ENCODE measurements at regions not wholly inside any gene's neighbourhood (a gene's known extent, or its start where the extent isn't known, plus 50 kb on each side); places are given as distances from the start of the nearest gene placed in this dataset.

GRCh38 chr1:201589186-201589585, 50.3 kb downstream of the NAV1 start:
- FAIRE-seq (no peak), DNase-seq (ENCODE audit: insufficient read length, low spot score) (no peak)

DNA sequence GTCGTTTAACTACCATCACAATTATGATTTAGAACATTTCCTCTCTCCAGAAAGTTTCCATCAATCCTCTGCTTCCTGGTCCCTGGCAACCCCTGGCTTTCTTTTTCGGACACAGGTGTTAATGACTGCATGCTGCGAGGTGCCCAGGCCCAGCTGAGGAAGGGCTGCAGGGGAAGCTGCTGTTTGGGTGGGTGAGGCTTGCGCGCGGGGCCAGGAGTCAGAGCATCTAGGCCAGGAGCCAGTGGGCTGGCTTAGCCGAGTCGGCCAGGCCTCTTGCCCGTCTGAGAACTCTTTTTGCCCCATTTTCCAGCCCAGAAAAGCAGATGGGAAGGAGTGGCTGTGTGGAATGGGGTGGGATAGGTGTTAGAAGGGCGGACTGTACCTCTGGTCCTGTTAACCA, 51.5 kb downstream of the NAV1 start:
- DNase-seq (ENCODE audit: insufficient read length, low spot score) (no peak), FAIRE-seq (no peak)

DNA sequence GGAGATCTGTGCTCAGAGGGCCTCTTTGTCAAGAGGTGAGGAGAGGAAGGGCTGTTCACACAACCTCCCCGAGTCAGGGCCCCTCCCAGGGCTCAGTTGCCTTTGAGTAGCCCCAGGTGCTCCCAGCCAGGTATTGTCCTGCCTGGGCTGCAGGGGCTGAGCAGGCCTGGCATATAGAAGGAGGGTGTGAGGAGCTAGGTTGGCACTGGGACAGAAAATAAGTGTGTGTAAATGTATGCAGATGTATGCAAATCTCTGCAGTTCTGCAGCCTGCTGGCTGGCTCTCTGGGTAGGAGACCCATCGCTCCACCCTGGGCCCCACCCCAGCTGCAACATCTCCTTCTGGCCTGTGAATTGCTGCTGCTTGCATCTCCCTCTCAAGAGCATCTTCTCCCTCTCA, 52.4 kb downstream of the NAV1 start:
- FAIRE-seq = no peak
- no peak for DNase-seq (ENCODE audit: insufficient read length, low spot score)

DNA sequence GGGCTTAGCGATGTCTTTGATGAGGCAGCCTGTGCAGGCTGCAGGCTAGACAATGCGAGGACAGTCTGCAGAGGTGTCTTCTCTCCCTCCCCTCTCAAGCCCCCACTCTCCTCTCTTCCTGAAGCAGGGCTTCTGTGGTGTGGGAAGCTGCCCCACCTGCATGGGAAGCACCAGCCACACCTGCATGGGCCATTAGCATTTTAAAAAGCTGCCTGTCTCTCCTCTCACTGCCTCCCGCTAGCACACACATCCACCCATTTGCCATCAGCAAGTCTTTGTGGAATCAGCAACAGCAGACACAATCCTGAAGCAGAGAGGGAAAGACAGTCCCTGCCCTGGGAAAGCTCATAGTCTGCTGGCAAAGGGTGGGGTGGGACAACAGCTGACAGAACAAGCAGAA, 53.1 kb downstream of the NAV1 start:
- DNase-seq (ENCODE audit: insufficient read length, low spot score) (no peak), FAIRE-seq (no peak)

DNA sequence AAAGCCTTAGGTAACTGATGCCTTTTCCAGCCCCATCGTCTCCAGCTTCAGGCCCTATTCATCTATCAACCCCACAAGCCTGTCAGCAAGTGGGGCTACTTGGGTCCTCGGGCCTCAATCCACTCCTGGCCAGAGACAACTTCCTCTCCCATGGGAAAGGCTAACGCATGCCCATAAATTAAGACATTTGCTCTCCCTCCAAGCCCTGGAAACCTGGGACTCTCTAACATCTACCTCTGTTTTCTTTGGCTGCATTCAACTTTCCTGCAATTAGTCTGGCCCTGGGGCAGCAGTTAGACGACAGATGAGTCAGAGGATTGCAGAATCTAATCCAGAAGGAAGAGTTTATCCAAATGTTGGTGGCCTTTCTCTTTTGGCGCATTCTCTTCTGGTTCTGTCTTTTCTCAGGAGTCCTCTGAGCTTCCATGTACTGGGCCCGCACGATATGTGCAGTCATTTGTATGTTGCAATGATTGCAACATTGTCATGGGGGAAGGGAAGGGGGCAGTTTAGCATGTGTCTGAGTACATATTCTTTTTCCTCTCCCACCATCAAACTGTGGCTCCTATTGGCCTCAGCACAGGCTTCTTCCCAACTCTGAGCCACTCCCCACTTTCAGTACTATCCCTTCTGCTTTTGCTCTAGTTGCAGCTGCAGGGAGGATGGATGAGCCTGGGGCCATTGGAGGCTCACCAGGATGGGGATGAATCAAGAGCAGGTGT, 54.4 kb downstream of the NAV1 start:
- FAIRE-seq (no peak), DNase-seq (ENCODE audit: insufficient read length, low spot score) (no peak)

DNA sequence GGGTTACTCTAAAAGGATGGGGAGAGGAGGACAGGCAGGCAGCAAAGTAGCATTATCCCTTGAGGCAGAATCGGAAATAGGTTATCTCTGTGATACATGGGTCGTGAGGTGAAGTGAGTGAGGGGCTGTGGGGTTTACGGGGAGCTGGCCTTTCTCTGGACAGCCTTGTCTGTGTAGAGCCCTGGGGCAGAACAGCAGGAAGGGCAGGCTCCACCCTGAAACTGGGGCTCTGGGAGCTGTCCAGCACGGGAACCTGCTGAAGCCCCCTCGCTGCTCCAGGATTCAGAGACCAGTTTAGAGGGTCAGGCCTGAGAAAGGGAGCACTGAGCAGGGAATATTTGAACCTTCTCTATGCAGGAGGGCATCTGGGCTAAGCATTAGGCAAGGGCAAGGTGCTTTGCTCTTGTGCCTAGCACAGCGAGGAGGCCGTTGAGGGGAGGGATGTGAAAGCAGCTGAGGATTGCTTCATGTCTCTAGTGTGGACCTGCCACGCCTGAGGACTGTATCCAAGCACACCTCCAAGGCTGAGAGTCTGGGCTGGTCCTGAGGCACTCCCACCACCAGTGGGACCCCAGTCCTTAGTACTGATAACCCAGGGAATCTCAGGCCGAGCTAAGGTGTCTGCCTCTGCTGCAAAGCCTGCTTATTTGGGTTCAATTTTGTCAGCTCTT, 55.8 kb downstream of the NAV1 start:
- no peak for FAIRE-seq
- no peak for DNase-seq (ENCODE audit: insufficient read length, low spot score)

- DNase-seq (ENCODE audit: insufficient read length, low spot score) (no peak), FAIRE-seq (no peak)
Observed at GRCh38 chr1:201595381-201595780, 56.5 kb downstream of the NAV1 start.

- FAIRE-seq = no peak
- no peak for DNase-seq (ENCODE audit: insufficient read length, low spot score)
Observed at GRCh38 chr1:201596101-201596868, 57.4 kb downstream of the NAV1 start.

DNA sequence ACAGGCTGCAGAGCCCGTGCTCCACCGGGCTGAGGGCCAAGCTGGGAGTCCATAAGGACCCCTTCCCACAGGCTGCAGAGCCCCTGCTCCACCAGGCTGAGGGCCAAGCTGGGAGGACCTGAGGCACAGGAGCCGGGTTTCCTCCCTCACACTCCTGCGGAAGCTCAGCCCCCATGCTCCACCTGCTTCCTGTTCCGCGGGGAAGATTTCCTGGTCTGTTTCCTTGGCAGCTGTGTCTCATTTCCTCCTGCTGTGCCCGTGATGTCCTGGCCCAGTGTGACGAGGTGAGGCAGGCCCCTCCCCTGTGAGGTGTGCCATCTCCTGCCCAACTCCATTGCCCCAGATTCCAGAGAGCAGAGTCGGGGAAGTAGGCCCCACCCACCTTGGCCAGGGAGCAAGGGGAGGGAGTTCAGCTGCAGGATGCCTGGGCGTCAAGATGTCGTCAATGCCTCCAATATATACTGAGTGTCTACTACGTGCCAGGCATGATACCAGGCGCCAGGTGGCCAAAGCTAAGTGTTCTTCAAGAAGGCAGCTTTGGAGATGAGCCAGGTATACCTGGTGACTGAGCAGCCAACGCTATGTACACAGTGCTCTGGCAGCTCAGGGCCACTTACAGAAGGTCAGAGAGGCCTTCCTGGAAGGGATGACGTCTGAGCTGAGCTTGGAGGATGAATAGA, 58.8 kb downstream of the NAV1 start:
- no peak for FAIRE-seq
- DNase-seq (ENCODE audit: insufficient read length, low spot score) = no peak

GRCh38 chr1:201598396-201598795, 59.5 kb downstream of the NAV1 start:
- no peak for DNase-seq (ENCODE audit: insufficient read length, low spot score)
- no peak for FAIRE-seq

- FAIRE-seq = no peak
- DNase-seq (ENCODE audit: insufficient read length, low spot score) = no peak
Observed at GRCh38 chr1:201598973-201599372, 60.0 kb downstream of the NAV1 start.

DNA sequence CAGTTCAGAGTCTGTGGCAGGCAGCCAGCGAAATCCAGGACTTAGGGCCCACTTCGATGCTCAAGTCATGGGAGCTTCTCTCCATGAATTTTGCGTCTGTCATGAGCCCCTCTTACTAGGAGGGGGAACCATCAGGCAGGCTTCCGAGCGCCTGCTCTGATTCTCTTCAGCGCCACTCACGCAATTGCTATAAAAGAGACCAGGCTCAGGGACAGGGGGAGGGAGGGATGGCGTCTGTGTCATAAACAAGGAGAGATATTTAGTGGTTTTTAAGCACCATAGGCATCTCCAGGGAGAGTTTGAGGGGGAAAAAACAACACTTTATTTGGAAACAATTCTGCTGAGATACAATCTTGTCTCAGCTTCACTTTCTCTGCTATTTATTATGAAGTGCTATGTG, 60.6 kb downstream of the NAV1 start:
- FAIRE-seq (no peak), DNase-seq (ENCODE audit: insufficient read length, low spot score) (no peak)

DNA sequence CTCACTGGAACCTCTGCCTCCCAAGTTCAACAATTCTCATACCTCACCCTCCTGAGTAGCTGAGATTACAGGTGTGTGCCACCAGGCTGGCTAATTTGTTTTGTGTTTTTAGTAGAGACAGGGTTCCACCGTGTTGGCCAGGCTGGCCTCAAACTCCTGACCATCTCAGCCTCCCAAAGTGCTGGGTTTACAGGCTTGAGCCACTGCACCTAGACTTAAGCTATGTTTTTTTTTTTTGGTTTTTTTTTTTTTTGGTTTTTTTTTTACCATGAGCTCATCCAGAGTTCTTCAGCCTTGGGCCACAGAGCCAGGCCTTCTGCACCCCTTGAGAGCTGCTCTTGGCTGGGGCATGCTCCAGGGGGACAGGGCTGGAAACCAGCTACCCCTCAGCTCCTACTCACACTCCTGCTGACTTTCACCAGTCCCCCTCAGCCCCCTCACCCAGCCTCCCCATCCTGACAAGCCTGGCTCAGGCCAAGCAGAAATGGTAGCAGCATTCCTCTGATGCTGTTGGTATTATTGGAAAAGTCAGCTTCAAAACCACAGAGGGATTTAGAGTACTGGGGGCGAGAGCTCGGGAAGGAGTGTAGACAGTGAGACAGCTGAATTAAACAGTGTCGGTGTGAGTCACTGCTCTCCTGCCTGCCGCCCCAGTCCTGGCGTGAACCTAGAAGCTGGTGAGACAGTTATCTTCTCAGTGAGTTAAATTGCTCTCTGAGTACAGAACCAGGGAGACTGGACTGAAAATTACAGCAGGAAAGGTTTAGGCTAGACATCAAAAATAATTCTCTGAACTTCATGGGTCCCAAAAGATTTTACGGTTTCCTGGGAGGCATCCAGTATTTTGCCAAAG, 63.7 kb downstream of the NAV1 start:
- no peak for FAIRE-seq
- no peak for DNase-seq (ENCODE audit: insufficient read length, low spot score)

- FAIRE-seq (no peak), DNase-seq (ENCODE audit: insufficient read length, low spot score) (no peak)
Observed at GRCh38 chr1:201603613-201604232, 64.8 kb downstream of the NAV1 start.

- FAIRE-seq (no peak), DNase-seq (ENCODE audit: insufficient read length, low spot score) (no peak)
Observed at GRCh38 chr1:201605385-201606010, 66.6 kb downstream of the NAV1 start.

GRCh38 chr1:201606096-201606495, 67.2 kb downstream of the NAV1 start:
- no peak for FAIRE-seq
- no peak for DNase-seq (ENCODE audit: insufficient read length, low spot score)

DNA sequence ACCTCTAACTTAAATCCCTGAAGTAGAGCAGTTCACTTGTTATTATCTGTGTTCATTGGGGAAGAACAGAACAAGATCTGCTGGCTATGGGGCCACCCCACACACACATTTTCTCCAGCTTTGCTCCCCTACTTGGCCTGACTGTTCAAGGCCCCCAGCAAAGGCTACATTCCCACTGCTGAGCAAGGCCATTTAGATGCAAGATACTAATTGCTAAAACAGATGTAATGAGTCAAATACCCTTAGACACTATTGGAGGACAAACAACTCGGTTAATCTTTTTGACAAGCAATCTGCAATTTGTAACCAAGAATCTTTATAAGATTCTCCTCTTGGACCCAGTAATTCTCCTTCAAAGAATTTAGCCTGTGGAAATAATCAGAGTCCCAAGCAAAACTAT, 67.7 kb downstream of the NAV1 start:
- FAIRE-seq = no peak
- DNase-seq (ENCODE audit: insufficient read length, low spot score) = no peak

DNA sequence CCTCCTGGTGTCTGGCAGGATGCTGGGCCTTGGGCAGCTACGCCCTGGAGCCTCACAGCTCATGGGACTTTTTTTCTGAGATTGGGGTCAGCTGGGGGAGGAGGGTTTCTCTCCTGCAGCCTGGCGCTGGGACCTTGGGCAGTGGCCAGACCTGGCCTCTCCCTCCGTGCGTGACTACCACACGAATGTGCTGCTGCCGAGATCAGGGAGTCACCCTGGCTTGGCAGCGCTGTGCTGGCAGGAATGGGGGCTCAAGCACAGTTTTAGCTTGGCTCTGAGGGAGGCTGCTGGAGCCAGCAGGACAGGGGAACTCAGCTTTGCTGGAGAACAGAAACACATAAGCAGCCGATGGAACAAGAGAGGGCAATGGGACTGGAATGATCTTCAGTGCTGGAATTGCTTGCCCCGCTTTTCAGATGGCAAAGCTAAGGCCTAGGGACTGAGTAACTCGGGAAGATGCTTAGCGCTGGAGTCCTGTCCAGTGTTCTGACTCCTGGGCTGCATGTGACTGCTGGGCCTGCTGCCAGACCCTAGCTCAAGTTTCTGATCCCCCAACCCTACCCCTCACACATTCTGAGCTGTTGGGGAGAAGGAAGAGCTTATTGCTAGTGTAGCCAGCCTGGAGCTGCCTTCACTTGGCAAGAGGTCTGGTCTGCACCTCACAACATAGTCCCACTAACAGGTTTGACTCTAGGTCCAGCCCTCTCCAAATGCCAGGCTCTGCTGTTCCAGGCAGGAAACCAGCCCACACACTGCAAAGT, 69.9 kb downstream of the NAV1 start:
- DNase-seq (ENCODE audit: insufficient read length, low spot score) (no peak), FAIRE-seq (no peak)

All from GM19239 (cell line).